ENCODE measurements at regions not wholly inside any gene's neighbourhood (a gene's known extent, or its start where the extent isn't known, plus 50 kb on each side); places are given as distances from the start of the nearest gene placed in this dataset.
A peak's percentile ranks its signal among the peaks of the same experiment; 100 is the strongest.

DNA sequence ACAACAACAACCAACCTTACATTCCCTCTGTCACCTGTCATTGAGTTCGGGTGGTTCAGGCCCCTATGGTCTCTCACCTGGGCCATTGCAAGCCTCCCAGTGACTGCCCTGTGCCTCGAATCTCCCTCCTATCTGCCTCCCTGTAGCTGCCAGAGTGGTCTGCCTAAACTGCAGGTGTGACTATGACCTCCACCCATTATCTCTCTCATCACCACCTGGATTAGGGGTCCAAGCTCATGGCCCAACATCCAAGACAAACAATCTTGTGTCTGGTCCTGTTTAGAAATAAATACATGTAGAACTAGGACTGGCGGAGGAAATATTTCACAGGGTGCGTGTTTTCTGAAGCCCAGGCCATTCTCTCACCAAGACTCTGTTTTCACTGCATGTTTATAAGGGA, 146.6 kb downstream of the HERPUD2 start:
- Mint-ChIP-seq H3K4me3 (no peak overlapping the region), H3K27ac (no peak overlapping the region), H3K4me1 (no peaks in the 10 kb centered on the region), H3K27me3 (peaks cover 26% of the 10 kb centered on the region), H3K9me3 (no peaks in the 10 kb centered on the region), H3K36me3 (no peaks in the 10 kb centered on the region)
- CTCF ChIA-PET: interaction anchor here (1.8 kb wide), 1 partner anchor 10 kb away, joined by 4 read pairs; no protein-coding TSS in a partner anchor
- no peak for DNase-seq

DNA sequence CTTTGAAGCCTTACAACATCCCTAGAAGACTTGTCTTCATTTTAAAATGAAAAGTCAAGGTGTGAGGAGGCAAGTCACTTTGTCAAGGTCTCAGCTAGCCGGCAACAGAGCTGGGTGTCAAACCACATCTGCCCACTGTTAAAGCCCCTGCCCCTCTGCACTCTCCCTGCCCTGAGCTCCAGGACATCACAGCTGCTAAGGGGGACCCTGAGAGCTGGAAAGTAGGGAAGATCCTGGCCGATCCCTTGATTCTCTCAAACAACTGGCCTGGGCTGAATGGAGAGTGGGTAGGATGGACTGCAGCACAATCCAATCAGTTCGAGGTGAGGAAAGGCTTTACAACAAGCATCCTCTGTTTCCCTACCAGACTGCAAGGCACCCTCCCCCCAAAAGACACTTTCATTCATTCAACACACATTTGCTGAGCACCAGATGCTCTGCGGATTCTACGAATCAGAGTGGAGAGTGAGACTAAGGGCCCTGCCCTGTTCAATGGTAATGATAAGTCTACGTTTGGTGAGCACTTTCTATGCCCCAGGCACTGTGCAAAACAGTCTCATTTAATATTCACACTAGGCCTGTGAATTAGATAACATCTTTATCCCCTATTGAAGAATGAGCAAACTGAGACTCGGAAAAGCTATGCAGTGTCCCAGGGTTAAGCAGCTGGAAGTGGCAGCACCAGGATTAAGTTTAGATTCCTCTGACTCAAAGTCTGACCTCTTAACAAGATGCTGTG, 148.1 kb downstream of the HERPUD2 start:
- Mint-ChIP-seq H3K27ac (no peak overlapping the region), H3K4me3 (no peak overlapping the region), H3K4me1 (no peaks in the 10 kb centered on the region), H3K36me3 (no peaks in the 10 kb centered on the region), H3K9me3 (no peaks in the 10 kb centered on the region), H3K27me3 (peaks cover 26% of the 10 kb centered on the region)
- no peak for DNase-seq
- CTCF ChIA-PET: no interaction called here

DNA sequence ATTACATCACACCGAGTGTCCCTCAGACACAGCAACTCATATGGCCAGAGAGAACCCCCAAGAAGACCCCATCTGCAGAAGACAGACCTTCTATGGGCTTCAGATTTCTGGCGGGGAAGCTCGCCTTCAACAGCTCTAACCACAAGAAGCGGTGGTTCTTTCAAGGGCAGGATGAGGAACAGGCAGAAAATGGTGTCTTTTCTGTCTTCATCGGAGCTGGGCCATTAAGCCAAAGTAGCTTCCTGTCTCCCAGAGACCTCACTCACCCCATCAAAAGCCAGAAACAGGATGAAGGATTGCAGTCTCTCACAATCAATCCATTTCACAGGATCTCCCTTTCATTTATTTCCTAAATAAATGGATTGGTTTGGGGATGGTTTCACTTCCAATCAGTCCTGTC, 149.1 kb downstream of the HERPUD2 start:
- no peak overlapping the region for H3K27ac Mint-ChIP-seq
- no peak for DNase-seq
- CTCF ChIA-PET: interaction anchor here (1.3 kb wide), 1 partner anchor 28 kb away, joined by 4 read pairs; no protein-coding TSS in a partner anchor
- no peaks in the 10 kb centered on the region for H3K4me1 Mint-ChIP-seq
- no peak overlapping the region for H3K4me3 Mint-ChIP-seq
- peaks cover 26% of the 10 kb centered on the region for H3K27me3 Mint-ChIP-seq
- no peaks in the 10 kb centered on the region for H3K9me3 Mint-ChIP-seq
- H3K36me3 Mint-ChIP-seq: no peaks in the 10 kb centered on the region

- Mint-ChIP-seq H3K4me1 (no peaks in the 10 kb centered on the region), H3K9me3 (no peaks in the 10 kb centered on the region), H3K4me3 (no peak overlapping the region), H3K27ac (no peak overlapping the region), H3K27me3 (peaks cover 26% of the 10 kb centered on the region), H3K36me3 (no peaks in the 10 kb centered on the region)
- CTCF ChIA-PET: no interaction called here
- DNase-seq: no peak
Observed at GRCh38 chr7:35544028-35544742, 150.8 kb downstream of the HERPUD2 start.

- Mint-ChIP-seq H3K27ac (no peak overlapping the region), H3K4me3 (peak overlapping the region; percentile 59), H3K36me3 (no peaks in the 10 kb centered on the region), H3K27me3 (peaks cover 33% of the 10 kb centered on the region), H3K9me3 (no peaks in the 10 kb centered on the region), H3K4me1 (peaks cover 5% of the 10 kb centered on the region)
- DNase-seq: peak; percentile 80
- CTCF ChIA-PET: interaction anchor here (0.8 to 1.3 kb wide), 2 partner anchors 11 to 29 kb away, joined by 3 to 4 read pairs; no protein-coding TSS in a partner anchor
Observed at GRCh38 chr7:35537067-35538023, 157.6 kb downstream of the HERPUD2 start.

DNA sequence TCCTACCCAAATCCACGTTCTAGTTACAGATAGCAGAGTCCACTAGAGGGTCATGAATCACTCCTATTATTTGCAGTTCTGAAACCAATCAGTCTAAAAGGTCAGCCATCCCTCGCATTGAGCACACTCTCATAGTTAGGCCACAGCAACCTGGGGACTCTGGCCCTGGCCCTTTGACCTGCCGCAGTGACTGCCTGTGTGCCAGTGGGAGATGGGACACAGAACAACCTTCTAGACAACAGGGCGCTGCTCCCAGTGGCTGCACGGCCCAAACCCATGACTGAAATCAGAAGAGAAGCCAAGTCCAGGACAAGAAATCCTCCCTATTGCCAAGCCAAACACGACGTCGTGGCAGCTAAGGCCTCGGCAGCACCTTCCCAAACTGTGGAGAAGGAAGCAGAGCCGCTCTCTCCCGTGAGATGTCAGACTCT, 158.5 kb downstream of the HERPUD2 start:
- H3K9me3 Mint-ChIP-seq: no peaks in the 10 kb centered on the region
- peaks cover 5% of the 10 kb centered on the region for H3K4me1 Mint-ChIP-seq
- H3K4me3 Mint-ChIP-seq: no peak overlapping the region
- DNase-seq: no peak
- H3K27me3 Mint-ChIP-seq: peaks cover 38% of the 10 kb centered on the region
- CTCF ChIA-PET: no interaction called here
- H3K36me3 Mint-ChIP-seq: no peaks in the 10 kb centered on the region
- H3K27ac Mint-ChIP-seq: no peak overlapping the region

DNA sequence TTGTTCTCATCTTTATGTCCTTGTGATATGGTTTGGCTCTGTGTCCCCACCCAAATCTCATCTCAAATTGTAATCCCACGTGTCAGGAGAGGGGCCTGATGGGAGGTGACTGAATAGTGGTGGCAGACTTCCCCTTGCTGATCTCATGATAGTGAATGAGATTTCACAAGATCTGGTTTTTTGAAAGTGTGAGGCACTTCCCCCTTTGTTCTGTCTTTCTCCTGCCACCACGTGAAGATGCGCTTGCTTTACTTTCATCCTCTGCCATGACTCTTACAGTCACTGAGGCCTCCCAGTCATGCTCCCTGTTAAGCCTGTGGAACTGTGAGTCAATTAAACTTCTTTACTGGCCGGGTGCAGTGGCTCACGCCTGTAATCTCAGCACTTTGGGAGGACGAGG, 161.0 kb downstream of the HERPUD2 start:
- Mint-ChIP-seq H3K4me1 (peaks cover 5% of the 10 kb centered on the region), H3K27ac (no peak overlapping the region), H3K4me3 (no peak overlapping the region), H3K27me3 (peaks cover 38% of the 10 kb centered on the region), H3K36me3 (no peaks in the 10 kb centered on the region), H3K9me3 (no peaks in the 10 kb centered on the region)
- no peak for DNase-seq
- CTCF ChIA-PET: interaction anchor here (0.6 kb wide), 1 partner anchor 373 kb away, joined by 3 read pairs; no protein-coding TSS in a partner anchor

GRCh38 chr7:35530124-35531109, 164.5 kb downstream of the HERPUD2 start:
- Mint-ChIP-seq H3K27ac (no peak overlapping the region), H3K9me3 (no peaks in the 10 kb centered on the region)
- CTCF ChIA-PET: no interaction called here

DNA sequence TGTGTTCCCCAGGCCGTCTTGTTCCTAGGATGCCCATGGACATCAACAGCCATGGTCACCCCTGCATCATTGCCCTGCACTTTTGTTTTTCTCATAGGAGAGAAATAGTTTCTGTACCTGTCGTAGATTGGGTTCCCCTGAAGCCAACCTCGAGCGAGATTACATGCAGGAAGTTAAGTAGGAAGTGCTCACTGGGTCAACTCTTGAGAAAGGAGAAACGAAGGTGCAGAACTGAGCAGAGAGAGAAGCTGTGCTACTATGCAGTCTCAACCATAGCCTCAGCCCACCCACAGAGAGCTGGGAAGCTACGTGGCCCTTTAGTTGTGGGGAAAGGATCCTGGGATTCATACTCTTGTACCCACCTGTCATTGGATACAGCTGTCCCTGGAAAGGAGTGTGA, 165.2 kb downstream of the HERPUD2 start:
- H3K27me3 Mint-ChIP-seq: peaks cover 20% of the 10 kb centered on the region
- no peak overlapping the region for H3K4me3 Mint-ChIP-seq
- CTCF ChIA-PET: no interaction called here
- H3K9me3 Mint-ChIP-seq: no peaks in the 10 kb centered on the region
- H3K4me1 Mint-ChIP-seq: no peaks in the 10 kb centered on the region
- no peak overlapping the region for H3K27ac Mint-ChIP-seq
- DNase-seq: no peak
- H3K36me3 Mint-ChIP-seq: no peaks in the 10 kb centered on the region

More at GRCh38 chr7:35530124-35531109, 164.5 kb downstream of the HERPUD2 start:
- Mint-ChIP-seq H3K36me3 (no peaks in the 10 kb centered on the region), H3K4me3 (no peak overlapping the region), H3K27me3 (peaks cover 25% of the 10 kb centered on the region), H3K4me1 (no peaks in the 10 kb centered on the region)
- no peak for DNase-seq

- no peaks in the 10 kb centered on the region for H3K36me3 Mint-ChIP-seq
- H3K4me1 Mint-ChIP-seq: no peaks in the 10 kb centered on the region
- H3K27ac Mint-ChIP-seq: no peak overlapping the region
- no peak for DNase-seq
- no peaks in the 10 kb centered on the region for H3K9me3 Mint-ChIP-seq
- CTCF ChIA-PET: interaction anchor here (1.1 kb wide), 1 partner anchor 8 kb away, joined by 4 read pairs; no protein-coding TSS in a partner anchor
- peaks cover 20% of the 10 kb centered on the region for H3K27me3 Mint-ChIP-seq
- no peak overlapping the region for H3K4me3 Mint-ChIP-seq
Observed at GRCh38 chr7:35528381-35528977, 166.5 kb downstream of the HERPUD2 start.

DNA sequence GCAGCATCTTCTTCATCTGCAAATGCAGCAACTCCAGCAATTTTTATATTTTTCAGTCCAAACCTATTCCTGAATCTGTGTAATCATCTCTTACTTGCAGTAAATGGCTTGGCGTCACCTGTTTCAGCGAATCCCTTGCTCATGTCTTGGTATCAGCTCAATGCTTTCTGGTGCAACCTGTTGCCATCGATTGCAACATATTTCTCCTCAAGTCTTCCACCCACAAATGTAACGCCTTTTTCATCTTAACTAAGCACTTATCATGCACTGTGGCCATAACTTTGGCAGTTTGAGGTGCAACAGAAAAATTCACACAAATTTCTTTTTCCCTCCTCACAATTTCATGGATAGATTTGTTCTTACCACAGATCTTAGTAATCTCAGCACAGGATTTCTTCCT, 168.3 kb downstream of the HERPUD2 start:
- Mint-ChIP-seq H3K27me3 (peaks cover 11% of the 10 kb centered on the region), H3K9me3 (no peaks in the 10 kb centered on the region), H3K36me3 (no peaks in the 10 kb centered on the region), H3K4me3 (no peak overlapping the region), H3K4me1 (no peaks in the 10 kb centered on the region), H3K27ac (no peak overlapping the region)
- no peak for DNase-seq
- CTCF ChIA-PET: no interaction called here

DNA sequence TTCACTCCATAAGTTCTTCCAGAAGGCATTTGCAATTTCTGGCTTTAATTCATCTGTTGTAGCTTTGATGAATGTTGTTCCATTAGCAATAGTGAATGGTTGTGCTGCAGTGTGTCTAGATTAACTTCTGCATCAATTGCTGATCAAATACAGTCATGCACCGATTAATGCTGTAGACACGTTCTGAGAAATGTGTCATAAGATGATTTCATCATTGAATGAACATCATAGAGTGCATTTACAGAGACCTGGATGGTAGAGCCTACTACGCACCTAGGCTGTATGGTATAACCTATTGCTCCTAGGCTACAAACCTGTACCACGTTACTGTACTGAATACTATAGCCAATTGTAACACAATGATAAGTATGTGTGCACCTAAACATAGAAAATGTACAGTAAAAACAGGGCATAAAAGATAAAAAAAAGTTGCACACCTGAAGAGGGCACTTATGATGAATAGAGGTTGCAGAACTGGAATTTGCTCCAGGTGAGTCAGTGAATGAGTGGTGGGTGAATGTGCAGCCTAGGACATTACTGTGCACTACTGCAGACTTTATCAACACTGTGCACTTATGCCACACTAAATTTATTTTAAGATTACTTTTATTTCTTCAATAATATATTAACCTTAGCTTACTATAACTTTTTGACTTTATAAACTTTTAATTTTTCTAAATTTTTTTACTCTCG, 170.7 kb downstream of the HERPUD2 start:
- no peak for DNase-seq
- no peaks in the 10 kb centered on the region for H3K9me3 Mint-ChIP-seq

More for the DNA sequence above, 170.7 kb downstream of the HERPUD2 start:
- no peak overlapping the region for H3K27ac Mint-ChIP-seq
- H3K4me3 Mint-ChIP-seq: no peak overlapping the region
- CTCF ChIA-PET: no interaction called here
- no peaks in the 10 kb centered on the region for H3K4me1 Mint-ChIP-seq
- peaks cover 20% of the 10 kb centered on the region for H3K27me3 Mint-ChIP-seq
- no peaks in the 10 kb centered on the region for H3K36me3 Mint-ChIP-seq

Measured in activated naive CD4-positive, alpha-beta T cell treated with anti-CD3 and anti-CD28 coated beads, Interleukin-2, amount 10 ng/mL, durations not matched to agents 7 days and 5 days (primary cell).